GM20000 (cell line): ENCODE measurements at regions not wholly inside any gene's neighbourhood (a gene's known extent, or its start where the extent isn't known, plus 50 kb on each side); places are given as distances from the start of the nearest gene placed in this dataset.

Source experiments
- DNase-seq: peaks from one replicate; pipeline ENCODE4 v3.0.0; 2012; ENCODE audit warnings: low spot score
- CTCF ChIP-seq: IDR thresholded peaks from 2 replicates; pipeline ENCODE4 v1.5.1; 2012; ENCODE audit warnings: mild to moderate bottlenecking, control low read depth; ENCODE audit errors: extremely low read depth, missing control alignments

GRCh38 chr3:38988955-38989354 is 62.8 kb downstream of the SCN11A start:
- no peak for TF ChIP-seq CTCF
- DNase-seq: no peak

- DNase-seq: no peak
Observed at GRCh38 chr3:38987456-38987855, 64.3 kb downstream of the SCN11A start.

GRCh38 chr3:38986901-38987300 is 64.8 kb downstream of the SCN11A start:
- TF ChIP-seq CTCF: no peak
- no peak for DNase-seq

More at GRCh38 chr3:38987456-38987855, 64.3 kb downstream of the SCN11A start:
- TF ChIP-seq CTCF: no peak

GRCh38 chr3:38985981-38986380 is 65.8 kb downstream of the SCN11A start:
- DNase-seq: no peak
- no peak for TF ChIP-seq CTCF

- no peak for DNase-seq
Observed at GRCh38 chr3:38985581-38985980, 66.2 kb downstream of the SCN11A start.

GRCh38 chr3:38984731-38985130 is 67.0 kb downstream of the SCN11A start:
- DNase-seq: no peak
- TF ChIP-seq CTCF: no peak

More at GRCh38 chr3:38985581-38985980, 66.2 kb downstream of the SCN11A start:
- no peak for TF ChIP-seq CTCF

GRCh38 chr3:38984110-38984509 is 67.6 kb downstream of the SCN11A start:
- DNase-seq: no peak
- no peak for TF ChIP-seq CTCF

GRCh38 chr3:38980938-38981337 is 70.8 kb downstream of the SCN11A start:
- no peak for DNase-seq
- no peak for TF ChIP-seq CTCF
